HG02840 (cell line): ENCODE measurements at regions not wholly inside any gene's neighbourhood (a gene's known extent, or its start where the extent isn't known, plus 50 kb on each side); places are given as distances from the start of the nearest gene placed in this dataset.
"Not testable (repeated sequence)": the region's sequence is repeated elsewhere in the genome, so short reads cannot be mapped to it uniquely, and the experiment has no call there.

Experiments
- ATAC-seq: cut with Tn5 transposase; IDR thresholded peaks from one replicate; pipeline ENCODE4 v1.9.1; 2021; ENCODE audit warnings: mild to moderate bottlenecking, moderate library complexity, moderate number of reproducible peaks; ENCODE audit not compliant: unreplicated experiment, low FRiP score

GRCh38 chr1:157460381-157460780 is 91.9 kb downstream of the FCRL5 start:
- ATAC-seq: no peak

- ATAC-seq: no peak
Measured at GRCh38 chr1:157457279-157457678, 95.0 kb downstream of the FCRL5 start.

GRCh38 chr1:157455318-157455717 is 97.0 kb downstream of the FCRL5 start:
- ATAC-seq: no peak

- no peak for ATAC-seq
Measured at GRCh38 chr1:157450106-157450505, 102.2 kb downstream of the FCRL5 start.

- no peak for ATAC-seq
Measured at GRCh38 chr1:157448636-157449035, 103.7 kb downstream of the FCRL5 start.

- not testable (repeated sequence) for ATAC-seq
Measured at GRCh38 chr1:157446356-157446755, 106.0 kb downstream of the FCRL5 start.

GRCh38 chr1:157445616-157446140 is 106.6 kb downstream of the FCRL5 start:
- not testable (repeated sequence) for ATAC-seq

GRCh38 chr1:157442065-157442464 is 110.2 kb downstream of the FCRL5 start:
- no peak for ATAC-seq

- ATAC-seq: no peak
Measured at GRCh38 chr1:157439302-157439954, 112.9 kb downstream of the FCRL5 start.

- ATAC-seq: no peak
Measured at GRCh38 chr1:157438613-157439012, 113.7 kb downstream of the FCRL5 start.

GRCh38 chr1:157438146-157438545 is 114.2 kb downstream of the FCRL5 start:
- ATAC-seq: no peak

GRCh38 chr1:157437296-157437695 is 115.0 kb downstream of the FCRL5 start:
- no peak for ATAC-seq

GRCh38 chr1:157431751-157432150 is 120.6 kb downstream of the FCRL5 start:
- ATAC-seq: no peak

- ATAC-seq: no peak
Measured at GRCh38 chr1:157429601-157430240, 122.6 kb downstream of the FCRL5 start.

- not testable (repeated sequence) for ATAC-seq
Measured at GRCh38 chr1:157423764-157424163, 128.6 kb downstream of the FCRL5 start.

- ATAC-seq: no peak
Measured at GRCh38 chr1:157419845-157420542, 132.3 kb downstream of the FCRL5 start.

- ATAC-seq: no peak
Measured at GRCh38 chr1:157418659-157419058, 133.7 kb downstream of the FCRL5 start.

- no peak for ATAC-seq
Measured at GRCh38 chr1:157418231-157418630, 134.1 kb downstream of the FCRL5 start.

GRCh38 chr1:157415661-157416060 is 136.7 kb downstream of the FCRL5 start:
- no peak for ATAC-seq

GRCh38 chr1:157412308-157412707 is 140.0 kb downstream of the FCRL5 start:
- no peak for ATAC-seq

- ATAC-seq: no peak
Measured at GRCh38 chr1:157411769-157412168, 140.5 kb downstream of the FCRL5 start.
